HG03439 (cell line): ENCODE measurements at regions not wholly inside any gene's neighbourhood (a gene's known extent, or its start where the extent isn't known, plus 50 kb on each side); places are given as distances from the start of the nearest gene placed in this dataset.

ENCODE experiments used
- ATAC-seq: cut with Tn5 transposase; IDR thresholded peaks from one replicate; pipeline ENCODE4 v1.9.1; 2021; ENCODE audit warnings: mild to moderate bottlenecking, moderate library complexity; ENCODE audit not compliant: unreplicated experiment

GRCh38 chr17:65374966-65375365, 186.5 kb downstream of the AXIN2 start:
- ATAC-seq = no peak

DNA sequence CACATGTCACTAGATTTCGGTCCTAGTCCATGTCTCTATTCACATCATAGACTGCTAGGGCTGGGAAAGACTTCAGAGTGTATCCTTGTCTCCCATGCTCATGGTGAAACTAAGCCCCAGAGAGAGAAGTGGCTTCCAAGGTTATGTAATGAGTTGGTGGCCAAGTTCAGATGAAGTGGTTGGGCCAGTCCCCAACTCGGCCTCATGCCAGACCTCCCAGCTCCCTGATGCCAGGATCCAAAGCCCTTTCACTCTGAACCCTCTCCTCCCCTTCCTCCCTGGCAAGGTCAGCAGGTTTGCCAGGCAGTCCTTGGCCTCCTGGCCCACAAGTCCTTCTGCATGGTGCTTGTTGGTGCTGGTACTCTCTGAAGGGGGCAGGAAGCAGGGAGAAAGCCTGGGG, 189.7 kb downstream of the AXIN2 start:
- no peak for ATAC-seq

- ATAC-seq = no peak
These were observed 190.7 kb downstream of the AXIN2 start for GRCh38 chr17:65370669-65371131.

- ATAC-seq = no peak
These were observed 193.1 kb downstream of the AXIN2 start for GRCh38 chr17:65368341-65368740.

GRCh38 chr17:65366102-65366844, 195.2 kb downstream of the AXIN2 start:
- no peak for ATAC-seq

DNA sequence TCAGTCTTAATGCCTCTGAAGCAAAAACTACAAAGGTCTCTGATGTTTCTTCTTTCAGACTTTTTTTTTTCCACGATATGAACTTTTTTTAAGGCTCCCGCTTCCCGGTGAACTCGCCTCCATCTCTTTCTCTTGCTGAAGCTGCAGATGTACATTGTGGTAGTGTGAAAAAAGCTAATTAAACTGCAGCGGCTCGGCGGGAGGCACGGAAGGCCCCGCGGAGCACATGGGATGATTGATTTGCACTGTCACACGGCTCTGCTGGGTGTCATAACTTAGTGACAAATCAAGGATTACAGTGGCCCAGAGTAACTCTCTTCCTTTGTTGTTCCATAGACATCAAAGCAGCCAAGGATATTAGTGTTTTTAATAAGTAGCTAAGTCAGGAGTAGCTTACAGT, 196.3 kb downstream of the AXIN2 start:
- ATAC-seq = no peak

DNA sequence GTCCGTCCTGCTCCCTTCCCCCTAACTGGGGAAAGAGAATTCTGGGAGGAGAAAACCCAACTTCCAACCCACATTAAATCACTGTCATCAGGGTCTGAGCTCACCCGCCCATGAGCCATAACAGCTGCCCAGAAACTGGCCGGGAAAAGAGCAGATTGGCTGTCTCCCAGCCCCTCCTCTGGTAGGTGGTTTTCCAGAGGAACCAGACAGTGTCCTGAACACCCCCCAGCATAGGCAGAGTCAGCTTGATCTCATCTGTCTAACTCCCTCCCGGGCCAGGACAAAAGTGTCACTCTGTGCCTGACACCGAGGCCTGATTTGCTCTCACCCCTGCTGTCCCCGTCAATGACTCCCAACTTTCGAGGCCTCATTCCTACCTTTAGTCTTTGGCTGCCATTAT, 197.0 kb downstream of the AXIN2 start:
- ATAC-seq = no peak

- no peak for ATAC-seq
These were observed 198.6 kb downstream of the AXIN2 start for GRCh38 chr17:65362826-65363225.

DNA sequence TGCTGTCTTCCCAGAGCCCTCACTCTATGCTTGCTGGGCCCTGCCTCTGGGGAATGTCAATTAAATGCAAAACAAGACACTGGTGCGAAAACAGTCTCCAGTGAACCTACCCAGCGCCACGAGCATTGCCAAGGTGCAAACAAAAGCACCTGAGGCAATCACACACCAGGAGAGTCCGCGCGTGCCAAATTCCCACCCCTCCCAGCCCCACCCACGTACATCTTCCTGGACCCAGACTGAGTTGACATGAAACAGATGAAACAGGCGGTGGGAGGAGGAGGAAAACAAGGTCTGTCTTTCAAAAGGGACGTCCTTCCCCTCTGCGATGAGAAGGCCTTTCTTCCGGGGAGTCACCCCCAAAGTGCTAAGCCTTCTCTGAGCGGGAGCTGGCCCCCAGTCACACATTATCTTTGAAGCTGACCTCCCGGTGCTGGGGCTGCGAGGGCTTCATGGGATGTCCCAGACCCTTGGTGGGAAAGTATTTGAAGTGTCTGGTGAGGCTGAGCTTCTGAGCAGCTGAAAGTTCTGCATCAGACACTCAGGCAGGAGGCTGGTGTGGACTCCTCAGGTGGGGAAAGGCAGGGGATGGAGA, 200.4 kb downstream of the AXIN2 start:
- ATAC-seq = no peak

DNA sequence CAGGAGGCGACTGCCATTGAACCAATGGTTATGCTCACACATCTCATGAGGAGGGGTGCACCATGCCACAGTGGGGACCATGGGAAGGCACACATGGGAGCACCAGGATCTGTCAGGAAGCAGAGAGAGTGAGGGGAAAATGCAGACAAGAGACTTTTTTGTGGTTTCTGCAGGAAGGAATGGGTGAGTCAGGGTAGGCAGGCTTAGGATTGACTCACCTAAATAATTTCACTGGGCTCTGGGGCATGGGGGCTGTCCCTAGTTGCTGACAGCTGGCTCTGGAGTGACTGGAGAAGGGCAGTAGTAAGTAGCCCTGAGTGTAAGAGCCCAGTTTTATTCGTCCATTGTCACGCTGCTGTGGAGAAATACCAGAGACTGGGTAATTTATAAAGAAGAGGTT, 202.4 kb downstream of the AXIN2 start:
- ATAC-seq = no peak

DNA sequence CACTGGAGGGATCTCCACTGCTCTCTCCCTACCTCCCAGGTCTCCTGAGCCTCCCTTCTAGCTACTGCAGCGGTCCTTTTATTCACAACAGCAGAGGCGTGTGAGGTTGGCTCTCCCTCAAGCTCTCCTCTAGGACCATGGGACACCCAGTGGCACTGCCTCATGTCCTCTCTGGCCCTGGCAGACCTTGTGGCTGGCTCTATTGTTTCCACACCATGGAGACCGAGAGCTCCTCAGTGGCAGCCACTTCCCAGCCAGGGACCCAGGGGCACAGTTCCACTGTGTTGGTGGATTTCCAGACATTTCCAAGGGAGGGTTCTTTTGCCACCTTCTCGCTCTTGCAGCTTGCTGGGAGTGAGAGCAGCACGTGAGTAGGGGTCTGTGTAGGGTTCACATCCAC, 204.9 kb downstream of the AXIN2 start:
- no peak for ATAC-seq

DNA sequence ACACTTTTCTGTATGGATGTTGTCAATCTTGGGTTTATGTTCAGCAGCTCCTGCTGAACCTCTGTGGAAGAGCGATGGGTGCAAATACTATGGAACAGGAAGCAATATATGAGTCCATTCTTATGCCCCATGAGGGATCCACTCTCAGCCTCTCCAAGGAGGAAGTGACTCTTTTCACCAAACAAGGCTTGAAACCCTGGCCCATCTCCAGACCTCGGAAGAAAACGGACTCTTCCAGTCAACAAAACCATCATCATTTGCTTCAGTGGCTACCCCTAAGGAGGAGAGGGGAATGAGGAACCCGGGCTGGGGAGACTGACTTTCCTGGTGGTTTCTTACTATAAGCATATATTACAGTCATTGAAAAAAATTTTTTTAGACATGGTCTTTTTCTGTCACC, 206.2 kb downstream of the AXIN2 start:
- no peak for ATAC-seq

- ATAC-seq = no peak
These were observed 211.5 kb downstream of the AXIN2 start for GRCh38 chr17:65349916-65350315.

- no peak for ATAC-seq
These were observed 209.0 kb downstream of the RGS9 start for GRCh38 chr17:65346166-65346565.

GRCh38 chr17:65345261-65346005, 208.3 kb downstream of the RGS9 start:
- no peak for ATAC-seq

GRCh38 chr17:65340401-65340800, 203.2 kb downstream of the RGS9 start:
- no peak for ATAC-seq

GRCh38 chr17:65334406-65334805, 197.2 kb downstream of the RGS9 start:
- ATAC-seq = no peak

DNA sequence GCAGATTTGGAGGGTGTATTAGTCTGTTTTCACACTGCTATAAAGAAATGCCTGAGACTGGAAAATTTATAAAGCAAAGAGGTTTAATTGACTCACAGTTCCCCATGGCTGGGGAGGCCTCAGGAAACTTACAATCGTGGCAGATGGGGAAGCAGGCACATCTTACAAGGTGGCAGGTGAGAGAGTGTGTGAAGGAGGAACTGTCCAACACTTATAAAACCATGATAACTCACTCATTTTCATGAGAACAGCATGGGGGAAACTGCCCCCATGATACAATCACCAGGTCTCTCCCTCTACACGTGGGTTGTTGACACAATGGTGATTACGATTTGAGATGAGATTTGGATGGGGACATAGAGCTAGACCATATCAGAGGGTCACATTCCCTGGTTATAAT, 195.6 kb downstream of the RGS9 start:
- ATAC-seq = no peak

DNA sequence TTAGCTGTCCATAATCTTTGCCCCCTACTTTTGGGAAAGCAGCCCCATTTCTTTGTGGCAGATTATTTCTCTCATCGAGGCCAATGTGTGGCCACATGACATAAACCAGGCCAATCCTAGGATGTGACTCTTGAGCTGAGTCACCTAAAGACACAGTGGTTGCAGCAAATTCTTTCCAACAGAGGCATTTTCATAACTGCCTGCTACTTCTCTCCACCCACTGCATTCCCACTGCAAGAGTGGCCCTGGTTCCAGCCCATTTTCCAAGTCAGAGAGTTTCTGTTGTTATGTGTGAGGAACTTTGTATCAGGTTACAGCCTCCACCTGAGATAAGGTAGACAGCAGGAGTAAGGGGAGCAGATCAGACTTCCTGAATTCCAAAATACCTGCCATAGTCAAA, 195.2 kb downstream of the RGS9 start:
- ATAC-seq = no peak

DNA sequence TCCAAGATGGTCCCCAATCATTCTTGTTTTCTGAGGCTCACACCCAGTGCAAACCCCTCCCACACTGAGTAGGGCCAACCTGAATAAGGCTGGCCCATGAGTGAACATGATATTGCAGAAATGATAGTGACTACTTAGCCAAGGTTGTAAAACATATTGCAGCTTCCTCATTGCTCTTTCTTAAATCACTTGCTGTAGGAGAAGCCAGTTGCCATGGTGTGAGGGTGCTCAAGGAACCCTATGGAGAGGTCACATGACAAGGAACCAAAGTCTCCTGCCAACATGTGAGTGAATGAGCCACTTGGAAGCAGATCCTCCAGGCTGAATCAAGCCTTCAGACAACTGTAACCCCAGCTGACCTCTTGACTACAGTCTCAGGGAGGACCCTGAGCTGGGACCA, 191.4 kb downstream of the RGS9 start:
- no peak for ATAC-seq

DNA sequence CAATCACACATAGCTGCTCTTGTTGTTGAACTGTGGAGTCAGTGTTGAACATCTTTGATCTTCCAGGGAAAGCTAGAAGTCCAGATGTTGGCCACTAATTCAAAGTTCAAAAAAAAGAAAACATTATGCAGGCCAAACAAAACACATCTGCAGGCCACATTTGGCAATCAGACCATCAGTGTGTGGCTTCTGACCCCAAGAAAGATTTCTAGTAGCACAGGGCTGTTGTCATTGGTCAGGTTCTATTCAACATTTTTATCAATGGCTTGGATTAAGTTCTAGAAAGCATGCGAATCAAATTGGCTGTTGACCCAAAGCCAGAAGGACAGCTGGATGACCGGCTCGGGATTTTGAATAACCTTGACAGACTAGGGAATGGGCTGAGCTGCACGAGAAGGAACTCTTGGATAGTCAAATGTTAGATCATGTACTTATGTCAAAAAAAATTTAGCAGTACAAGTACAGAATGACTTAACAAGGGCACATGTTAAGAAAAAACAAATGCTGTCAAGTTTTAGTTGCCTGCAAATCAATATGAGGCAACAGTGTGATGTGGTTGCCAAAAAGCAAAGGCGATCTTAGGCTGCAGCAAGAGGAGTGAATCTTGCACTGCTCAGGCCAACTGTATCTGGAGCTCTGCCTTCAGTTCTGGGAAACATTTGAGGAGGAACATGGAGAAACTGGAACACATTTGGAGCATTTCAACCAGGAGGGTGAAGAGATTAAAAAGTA, 187.6 kb downstream of the RGS9 start:
- ATAC-seq = no peak
